IMR-90 (cell line): ENCODE measurements at regions not wholly inside any gene's neighbourhood (a gene's known extent, or its start where the extent isn't known, plus 50 kb on each side); places are given as distances from the start of the nearest gene placed in this dataset.

Experiments
- ATAC-seq: fragments of 200-7000 bp; cut with Tn5 transposase; 2 replicates; pipeline ENCODE4 v1.9.1; 2020; ENCODE audit warnings: low read depth, mild to moderate bottlenecking, moderate library complexity
- BruUV-seq: library from RNA; stranded (reverse); fragments of 400-500 nt; replicated peaks from 2 replicates; lab custom pipeline; 2021; lab: Mats Ljungman, UMichigan
- CTCF ChIA-PET: fragments of 300-600 bp; formaldehyde crosslinking; extraction: SDS; loops from one replicate; lab custom pipeline; 2021; ENCODE audit warnings: antibody characterized with exemption; lab: Yijun Ruan, JAX
- POLR2A ChIA-PET: fragments of 300-600 bp; sonication (Branson Sonifier 250); formaldehyde crosslinking; loops from one replicate; lab custom pipeline; 2022; ENCODE audit warnings: antibody characterized with exemption; ENCODE audit not compliant: unreplicated experiment; lab: Charles Lee
- DNase-seq: peaks from one replicate; pipeline ENCODE4 v3.0.0; 2013
- H2AFZ ChIP-seq: replicated peaks from 2 replicates; pipeline ENCODE3; 2013; ENCODE audit warnings: low read length, mild to moderate bottlenecking; ENCODE audit not compliant: poor library complexity
- H2AK5ac ChIP-seq: 2 replicates; pipeline ENCODE4 v1.6.1; 2013; ENCODE audit warnings: low read depth, low read length, inconsistent platforms
- H2AK9ac ChIP-seq: replicated peaks from 2 replicates; pipeline ENCODE3; 2013; ENCODE audit warnings: mild to moderate bottlenecking, low read depth, low read length, moderate library complexity; ENCODE audit not compliant: poor library complexity
- H2BK120ac ChIP-seq: 2 replicates; pipeline ENCODE4 v1.6.1; 2013; ENCODE audit warnings: low read depth, low read length, inconsistent platforms
- H2BK15ac ChIP-seq: 3 replicates; pipeline ENCODE4 v1.6.1; 2013; ENCODE audit warnings: low read depth, low read length, inconsistent platforms
- H2BK20ac ChIP-seq: 2 replicates; pipeline ENCODE4 v1.6.1; 2013; ENCODE audit warnings: low read depth, mild to moderate bottlenecking, inconsistent platforms, low read length, moderate library complexity
- H2BK5ac ChIP-seq: 2 replicates; pipeline ENCODE4 v1.6.1; 2013; ENCODE audit warnings: mild to moderate bottlenecking, low read depth, low read length, inconsistent platforms; ENCODE audit not compliant: poor library complexity, severe bottlenecking
- H3K14ac ChIP-seq: replicated peaks from 2 replicates; pipeline ENCODE4 v1.6.1; 2013; ENCODE audit warnings: low read depth, low read length, inconsistent platforms
- H3K18ac ChIP-seq: 2 replicates; pipeline ENCODE4 v1.6.1; 2013; ENCODE audit warnings: low read depth, low read length, control low read depth
- H3K23ac ChIP-seq: 2 replicates; pipeline ENCODE4 v1.6.1; 2013; ENCODE audit warnings: low read depth, low read length, inconsistent platforms
- H3K27ac ChIP-seq: 2 replicates; pipeline ENCODE4 v1.5.1; 2013; ENCODE audit warnings: mild to moderate bottlenecking, control low read depth, low read length; ENCODE audit not compliant: insufficient read depth
- H3K27me3 ChIP-seq: 2 replicates; pipeline ENCODE4 v1.6.1; 2013; ENCODE audit warnings: low read length; ENCODE audit not compliant: control insufficient read depth, insufficient read depth
- H3K36me3 ChIP-seq: 2 replicates; pipeline ENCODE4 v1.6.1; 2013; ENCODE audit warnings: low read length, mixed read lengths; ENCODE audit not compliant: control insufficient read depth, insufficient read depth
- H3K4ac ChIP-seq: 2 replicates; pipeline ENCODE4 v1.6.1; 2013; ENCODE audit warnings: low read depth, low read length, inconsistent platforms
- H3K4me1 ChIP-seq: 2 replicates; pipeline ENCODE4 v1.6.1; 2013; ENCODE audit warnings: low read length, mixed read lengths; ENCODE audit not compliant: control insufficient read depth, insufficient read depth
- H3K4me2 ChIP-seq: 2 replicates; pipeline ENCODE4 v1.6.1; 2013; ENCODE audit warnings: low read depth, mild to moderate bottlenecking, control low read depth, low read length, moderate library complexity
- H3K4me3 ChIP-seq: 2 replicates; pipeline ENCODE4 v1.5.1; 2013; ENCODE audit warnings: low read depth, mild to moderate bottlenecking, control low read depth, low read length, moderate library complexity; ENCODE audit not compliant: insufficient read depth
- H3K56ac ChIP-seq: 2 replicates; pipeline ENCODE4 v1.6.1; 2013; ENCODE audit warnings: low read length, inconsistent platforms; ENCODE audit not compliant: insufficient read depth; ENCODE audit errors: extremely low read depth
- H3K79me1 ChIP-seq, 2 experiments: 2 replicates each; pipeline ENCODE4 v1.6.1; 2013; ENCODE audit warnings: low read length in 2 of 2, inconsistent platforms in 1 of 2, low read depth in 1 of 2
- H3K9ac ChIP-seq: 2 replicates; pipeline ENCODE4 v1.6.1; 2013; ENCODE audit warnings: low read depth, low read length, control low read depth
- H3K9me1 ChIP-seq: 2 replicates; pipeline ENCODE4 v1.6.1; 2013; ENCODE audit warnings: low read length, inconsistent platforms; ENCODE audit not compliant: insufficient read depth
- H3K9me3 ChIP-seq: 2 replicates; pipeline ENCODE4 v1.6.1; 2013; ENCODE audit warnings: low read length; ENCODE audit not compliant: control insufficient read depth, insufficient read depth
- H4K20me1 ChIP-seq: 2 replicates; pipeline ENCODE4 v1.6.1; 2013; ENCODE audit warnings: low read length, inconsistent platforms; ENCODE audit not compliant: insufficient read depth
- H4K5ac ChIP-seq: 2 replicates; pipeline ENCODE4 v1.6.1; 2013; ENCODE audit warnings: mild to moderate bottlenecking, low read depth, low read length, control low read depth
- H4K8ac ChIP-seq, 2 experiments: 2 replicates each; pipeline ENCODE4 v1.6.1; 2013; ENCODE audit warnings: low read depth in 2 of 2, low read length in 2 of 2, control low read depth in 1 of 2, inconsistent platforms in 1 of 2
- H4K91ac ChIP-seq: 2 replicates; pipeline ENCODE4 v1.6.1; 2013; ENCODE audit warnings: low read depth, low read length, inconsistent platforms; ENCODE audit not compliant: insufficient read depth
- BHLHE40 ChIP-seq: fragments of 150-350 bp; IDR thresholded peaks from 2 replicates; pipeline ENCODE4 v1.6.1; 2016; ENCODE audit warnings: mild to moderate bottlenecking, low read depth, low read length
- CHD1 ChIP-seq: IDR thresholded peaks from 2 replicates; pipeline ENCODE4 v1.6.1; 2012; ENCODE audit warnings: low read depth, low read length, improper control_type of control experiment
- CTCF ChIP-seq: conservative IDR thresholded peaks from 2 replicates; pipeline ENCODE4 v1.5.1; 2012; ENCODE audit warnings: mild to moderate bottlenecking, low read depth, low read length, improper control_type of control experiment
- ELK1 ChIP-seq: fragments of 150-350 bp; IDR thresholded peaks from 2 replicates; pipeline ENCODE4 v1.6.1; 2016; ENCODE audit warnings: low read depth, mild to moderate bottlenecking, low read length, moderate library complexity, borderline replicate concordance
- MAFK ChIP-seq: IDR thresholded peaks from 2 replicates; pipeline ENCODE4 v1.6.1; 2012; ENCODE audit warnings: low read depth, low read length, improper control_type of control experiment
- MAZ ChIP-seq: IDR thresholded peaks from 2 replicates; pipeline ENCODE4 v1.6.1; 2012; ENCODE audit warnings: low read depth, mild to moderate bottlenecking, low read length, improper control_type of control experiment, moderate library complexity, borderline replicate concordance
- MXI1 ChIP-seq: IDR thresholded peaks from 2 replicates; pipeline ENCODE4 v1.6.1; 2012; ENCODE audit warnings: low read depth, mild to moderate bottlenecking, low read length, moderate library complexity, borderline replicate concordance
- NFE2L2 ChIP-seq: fragments of 150-350 bp; IDR thresholded peaks from 2 replicates; pipeline ENCODE4 v1.6.1; 2016; ENCODE audit warnings: low read depth, mild to moderate bottlenecking, low read length
- RCOR1 ChIP-seq: IDR thresholded peaks from 2 replicates; pipeline ENCODE4 v1.6.1; 2012; ENCODE audit warnings: mild to moderate bottlenecking, low read length, improper control_type of control experiment; ENCODE audit not compliant: insufficient replicate concordance
- RFX5 ChIP-seq: IDR thresholded peaks from 2 replicates; pipeline ENCODE4 v1.8.0; 2012; ENCODE audit warnings: low read depth, mild to moderate bottlenecking, low read length, moderate library complexity
- SMC3 ChIP-seq: fragments of 150-350 bp; IDR thresholded peaks from 2 replicates; pipeline ENCODE4 v1.6.1; 2016; ENCODE audit warnings: low read depth, mild to moderate bottlenecking, antibody characterized with exemption, low read length, moderate library complexity
- WGBS, 2 experiments: methylation state at CpG; one replicate each; pipeline versions ENCODE4 v1.1.5 to v1.1.7; 2013; ENCODE audit warnings: missing lambda C conversion rate in 2 of 2; ENCODE audit not compliant: insufficient read length in 1 of 2; ENCODE audit errors: extremely low coverage in 2 of 2; 5-methylcytosine and 5-hydroxymethylcytosine counted together
- dilution Hi-C: fragments of 300-500 bp; cut with HindIII; formaldehyde crosslinking; loops from one replicate; pipeline ENCODE4 v1.14.3; 2018; ENCODE audit warnings: low sequenced_read_pairs; ENCODE audit not compliant: unreplicated experiment
- in situ Hi-C: fragments of 300-500 bp; cut with MboI; formaldehyde crosslinking; loops from 3 replicates; pipeline ENCODE4 v1.14.3; 2019; ENCODE audit warnings: low sequenced_read_pairs, inconsistent platforms, mixed read lengths
- intact Hi-C: fragments of 100-400 bp; cut with micrococcal nuclease; formaldehyde crosslinking; loops from 2 replicates; pipeline ENCODE4 v1.10.0; 2022

- BruUV-seq: no TSS peak
- H3K56ac ChIP-seq: no peak overlapping the region
- H3K4ac ChIP-seq: no peak overlapping the region
Observed at GRCh38 chr2:193101591-193101990, 906.9 kb upstream of the TMEFF2 start.

More at GRCh38 chr2:193101591-193101990, 906.9 kb upstream of the TMEFF2 start:
- ATAC-seq: no peak
- intact Hi-C loops (no loop called here), dilution Hi-C loops (no loop called here), in situ Hi-C loops (no loop called here)
- Histone ChIP-seq H4K91ac (no peak overlapping the region), H3K18ac (no peak overlapping the region), H3K79me1 (no peaks in the 10 kb centered on the region), H2BK5ac (no peak overlapping the region), H2AK9ac (no peak overlapping the region), H2BK15ac (no peak overlapping the region), H4K5ac (no peak overlapping the region), H4K8ac (no peak overlapping the region), H3K9ac (no peak overlapping the region), H3K23ac (no peak overlapping the region), H2BK120ac (no peak overlapping the region), H3K4me3 (no peak overlapping the region), H2AK5ac (no peak overlapping the region), H3K36me3 (no peaks in the 10 kb centered on the region), H3K9me3 (peaks cover 9% of the 10 kb centered on the region; the same call in 1 of the 2 replicates), H3K27me3 (no peaks in the 10 kb centered on the region), H3K14ac (no peak overlapping the region), H3K27ac (no peak overlapping the region), H2BK20ac (no peak overlapping the region), H3K9me1 (no peaks in the 10 kb centered on the region), H2AFZ (no peak overlapping the region), H4K20me1 (no peaks in the 10 kb centered on the region), H3K4me1 (no peaks in the 10 kb centered on the region), H3K4me2 (no peak overlapping the region)
- DNase-seq: no peak
- no peak for TF ChIP-seq BHLHE40
- TF ChIP-seq MAFK: no peak
- no peak for TF ChIP-seq MXI1
- no peak for TF ChIP-seq CTCF
- no peak for TF ChIP-seq RFX5
- TF ChIP-seq SMC3: no peak
- no peak for TF ChIP-seq MAZ
- no peak for TF ChIP-seq NFE2L2
- no peak for TF ChIP-seq CHD1
- no peak for TF ChIP-seq RCOR1
- no peak for TF ChIP-seq ELK1
- CTCF ChIA-PET: no interaction called here
- WGBS, 2 experiments: no CpG with 5 or more reads among the region's 5 CpGs
- POLR2A ChIA-PET: no interaction called here
